HL-60/S4 (cell line): ENCODE measurements at regions not wholly inside any gene's neighbourhood (a gene's known extent, or its start where the extent isn't known, plus 50 kb on each side); places are given as distances from the start of the nearest gene placed in this dataset.

Source experiments
- in situ Hi-C: fragments of 300-500 bp; cut with MboI; formaldehyde crosslinking; loops from 2 replicates; pipeline ENCODE4 v1.14.3; 2022; ENCODE audit warnings: low sequenced_read_pairs

GRCh38 chr11:45481026-45481425 lies 184.4 kb downstream of the CHST1 start:
- in situ Hi-C loops: no loop called here

GRCh38 chr11:45477588-45477987 lies 187.8 kb downstream of the CHST1 start:
- in situ Hi-C loops: no loop called here

GRCh38 chr11:45476126-45476525 lies 189.3 kb downstream of the CHST1 start:
- in situ Hi-C loops: no loop called here

GRCh38 chr11:45475173-45475572 lies 189.0 kb upstream of the SYT13 start:
- in situ Hi-C loops: no loop called here

- in situ Hi-C loops: no loop called here
Measured at GRCh38 chr11:45473341-45473895, 187.3 kb upstream of the SYT13 start.

GRCh38 chr11:45472716-45473317 lies 186.7 kb upstream of the SYT13 start:
- in situ Hi-C loops: no loop called here

GRCh38 chr11:45471266-45471665 lies 185.1 kb upstream of the SYT13 start:
- in situ Hi-C loops: no loop called here

- in situ Hi-C loops: no loop called here
Measured at GRCh38 chr11:45470794-45471167, 184.6 kb upstream of the SYT13 start.

- in situ Hi-C loops: no loop called here
Measured at GRCh38 chr11:45470151-45470793, 184.1 kb upstream of the SYT13 start.

- in situ Hi-C loops: no loop called here
Measured at GRCh38 chr11:45468267-45468856, 182.2 kb upstream of the SYT13 start.

- in situ Hi-C loops: no loop called here
Measured at GRCh38 chr11:45463541-45463940, 177.4 kb upstream of the SYT13 start.

- in situ Hi-C loops: no loop called here
Measured at GRCh38 chr11:45461514-45461913, 175.4 kb upstream of the SYT13 start.

GRCh38 chr11:45459491-45459890 lies 173.3 kb upstream of the SYT13 start:
- in situ Hi-C loops: no loop called here

- in situ Hi-C loops: no loop called here
Measured at GRCh38 chr11:45458269-45458668, 172.1 kb upstream of the SYT13 start.

GRCh38 chr11:45457649-45458048 lies 171.5 kb upstream of the SYT13 start:
- in situ Hi-C loops: no loop called here

GRCh38 chr11:45456686-45457085 lies 170.5 kb upstream of the SYT13 start:
- in situ Hi-C loops: no loop called here

- in situ Hi-C loops: no loop called here
Measured at GRCh38 chr11:45455536-45455935, 169.4 kb upstream of the SYT13 start.

GRCh38 chr11:45454917-45455401 lies 168.8 kb upstream of the SYT13 start:
- in situ Hi-C loops: no loop called here

- in situ Hi-C loops: no loop called here
Measured at GRCh38 chr11:45453721-45454120, 167.6 kb upstream of the SYT13 start.

- in situ Hi-C loops: no loop called here
Measured at GRCh38 chr11:45451766-45452440, 165.8 kb upstream of the SYT13 start.

- in situ Hi-C loops: no loop called here
Measured at GRCh38 chr11:45450189-45450588, 164.0 kb upstream of the SYT13 start.
